K562 (cell line): ENCODE measurements at regions not wholly inside any gene's neighbourhood (a gene's known extent, or its start where the extent isn't known, plus 50 kb on each side); places are given as distances from the start of the nearest gene placed in this dataset.

ENCODE experiments used
- CSDE1 ChIP-seq, 2 experiments: fragments of 450-650 bp; IDR thresholded peaks; 2 replicates each; pipeline ENCODE4 v1.6.1; 2016; ENCODE audit warnings: mild to moderate bottlenecking in 1 of 2
- ESRRB ChIP-seq: fragments of 250-450 bp; sonication (Bioruptor Pico); IDR thresholded peaks from 2 replicates; pipeline ENCODE4 v1.5.0; 2020; ENCODE audit warnings: mild to moderate bottlenecking, moderate library complexity, borderline replicate concordance
- TF ChIP-seq, protein P1 (sequence below): fragments of 450-650 bp; IDR thresholded peaks from 2 replicates; pipeline ENCODE4 v1.6.1; 2016; ENCODE audit warnings: mild to moderate bottlenecking, moderate library complexity
- TF ChIP-seq, protein P2 (sequence below), 2 experiments: fragments of 450-650 bp in 1 of 2; sonication (generic) in 1 of 2; formaldehyde crosslinking in 1 of 2; IDR thresholded peaks; 2 replicates each; pipeline versions ENCODE4 v1.7.1 to v1.9.0; 2016 to 2022; ENCODE audit warnings: inconsistent platforms in 1 of 2, mild to moderate bottlenecking in 1 of 2, missing genetic modification reagents in 1 of 2

- TF ChIP-seq, protein P1, sequence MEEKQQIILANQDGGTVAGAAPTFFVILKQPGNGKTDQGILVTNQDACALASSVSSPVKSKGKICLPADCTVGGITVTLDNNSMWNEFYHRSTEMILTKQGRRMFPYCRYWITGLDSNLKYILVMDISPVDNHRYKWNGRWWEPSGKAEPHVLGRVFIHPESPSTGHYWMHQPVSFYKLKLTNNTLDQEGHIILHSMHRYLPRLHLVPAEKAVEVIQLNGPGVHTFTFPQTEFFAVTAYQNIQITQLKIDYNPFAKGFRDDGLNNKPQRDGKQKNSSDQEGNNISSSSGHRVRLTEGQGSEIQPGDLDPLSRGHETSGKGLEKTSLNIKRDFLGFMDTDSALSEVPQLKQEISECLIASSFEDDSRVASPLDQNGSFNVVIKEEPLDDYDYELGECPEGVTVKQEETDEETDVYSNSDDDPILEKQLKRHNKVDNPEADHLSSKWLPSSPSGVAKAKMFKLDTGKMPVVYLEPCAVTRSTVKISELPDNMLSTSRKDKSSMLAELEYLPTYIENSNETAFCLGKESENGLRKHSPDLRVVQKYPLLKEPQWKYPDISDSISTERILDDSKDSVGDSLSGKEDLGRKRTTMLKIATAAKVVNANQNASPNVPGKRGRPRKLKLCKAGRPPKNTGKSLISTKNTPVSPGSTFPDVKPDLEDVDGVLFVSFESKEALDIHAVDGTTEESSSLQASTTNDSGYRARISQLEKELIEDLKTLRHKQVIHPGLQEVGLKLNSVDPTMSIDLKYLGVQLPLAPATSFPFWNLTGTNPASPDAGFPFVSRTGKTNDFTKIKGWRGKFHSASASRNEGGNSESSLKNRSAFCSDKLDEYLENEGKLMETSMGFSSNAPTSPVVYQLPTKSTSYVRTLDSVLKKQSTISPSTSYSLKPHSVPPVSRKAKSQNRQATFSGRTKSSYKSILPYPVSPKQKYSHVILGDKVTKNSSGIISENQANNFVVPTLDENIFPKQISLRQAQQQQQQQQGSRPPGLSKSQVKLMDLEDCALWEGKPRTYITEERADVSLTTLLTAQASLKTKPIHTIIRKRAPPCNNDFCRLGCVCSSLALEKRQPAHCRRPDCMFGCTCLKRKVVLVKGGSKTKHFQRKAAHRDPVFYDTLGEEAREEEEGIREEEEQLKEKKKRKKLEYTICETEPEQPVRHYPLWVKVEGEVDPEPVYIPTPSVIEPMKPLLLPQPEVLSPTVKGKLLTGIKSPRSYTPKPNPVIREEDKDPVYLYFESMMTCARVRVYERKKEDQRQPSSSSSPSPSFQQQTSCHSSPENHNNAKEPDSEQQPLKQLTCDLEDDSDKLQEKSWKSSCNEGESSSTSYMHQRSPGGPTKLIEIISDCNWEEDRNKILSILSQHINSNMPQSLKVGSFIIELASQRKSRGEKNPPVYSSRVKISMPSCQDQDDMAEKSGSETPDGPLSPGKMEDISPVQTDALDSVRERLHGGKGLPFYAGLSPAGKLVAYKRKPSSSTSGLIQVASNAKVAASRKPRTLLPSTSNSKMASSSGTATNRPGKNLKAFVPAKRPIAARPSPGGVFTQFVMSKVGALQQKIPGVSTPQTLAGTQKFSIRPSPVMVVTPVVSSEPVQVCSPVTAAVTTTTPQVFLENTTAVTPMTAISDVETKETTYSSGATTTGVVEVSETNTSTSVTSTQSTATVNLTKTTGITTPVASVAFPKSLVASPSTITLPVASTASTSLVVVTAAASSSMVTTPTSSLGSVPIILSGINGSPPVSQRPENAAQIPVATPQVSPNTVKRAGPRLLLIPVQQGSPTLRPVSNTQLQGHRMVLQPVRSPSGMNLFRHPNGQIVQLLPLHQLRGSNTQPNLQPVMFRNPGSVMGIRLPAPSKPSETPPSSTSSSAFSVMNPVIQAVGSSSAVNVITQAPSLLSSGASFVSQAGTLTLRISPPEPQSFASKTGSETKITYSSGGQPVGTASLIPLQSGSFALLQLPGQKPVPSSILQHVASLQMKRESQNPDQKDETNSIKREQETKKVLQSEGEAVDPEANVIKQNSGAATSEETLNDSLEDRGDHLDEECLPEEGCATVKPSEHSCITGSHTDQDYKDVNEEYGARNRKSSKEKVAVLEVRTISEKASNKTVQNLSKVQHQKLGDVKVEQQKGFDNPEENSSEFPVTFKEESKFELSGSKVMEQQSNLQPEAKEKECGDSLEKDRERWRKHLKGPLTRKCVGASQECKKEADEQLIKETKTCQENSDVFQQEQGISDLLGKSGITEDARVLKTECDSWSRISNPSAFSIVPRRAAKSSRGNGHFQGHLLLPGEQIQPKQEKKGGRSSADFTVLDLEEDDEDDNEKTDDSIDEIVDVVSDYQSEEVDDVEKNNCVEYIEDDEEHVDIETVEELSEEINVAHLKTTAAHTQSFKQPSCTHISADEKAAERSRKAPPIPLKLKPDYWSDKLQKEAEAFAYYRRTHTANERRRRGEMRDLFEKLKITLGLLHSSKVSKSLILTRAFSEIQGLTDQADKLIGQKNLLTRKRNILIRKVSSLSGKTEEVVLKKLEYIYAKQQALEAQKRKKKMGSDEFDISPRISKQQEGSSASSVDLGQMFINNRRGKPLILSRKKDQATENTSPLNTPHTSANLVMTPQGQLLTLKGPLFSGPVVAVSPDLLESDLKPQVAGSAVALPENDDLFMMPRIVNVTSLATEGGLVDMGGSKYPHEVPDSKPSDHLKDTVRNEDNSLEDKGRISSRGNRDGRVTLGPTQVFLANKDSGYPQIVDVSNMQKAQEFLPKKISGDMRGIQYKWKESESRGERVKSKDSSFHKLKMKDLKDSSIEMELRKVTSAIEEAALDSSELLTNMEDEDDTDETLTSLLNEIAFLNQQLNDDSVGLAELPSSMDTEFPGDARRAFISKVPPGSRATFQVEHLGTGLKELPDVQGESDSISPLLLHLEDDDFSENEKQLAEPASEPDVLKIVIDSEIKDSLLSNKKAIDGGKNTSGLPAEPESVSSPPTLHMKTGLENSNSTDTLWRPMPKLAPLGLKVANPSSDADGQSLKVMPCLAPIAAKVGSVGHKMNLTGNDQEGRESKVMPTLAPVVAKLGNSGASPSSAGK, result no peak
- TF ChIP-seq, protein P2, sequence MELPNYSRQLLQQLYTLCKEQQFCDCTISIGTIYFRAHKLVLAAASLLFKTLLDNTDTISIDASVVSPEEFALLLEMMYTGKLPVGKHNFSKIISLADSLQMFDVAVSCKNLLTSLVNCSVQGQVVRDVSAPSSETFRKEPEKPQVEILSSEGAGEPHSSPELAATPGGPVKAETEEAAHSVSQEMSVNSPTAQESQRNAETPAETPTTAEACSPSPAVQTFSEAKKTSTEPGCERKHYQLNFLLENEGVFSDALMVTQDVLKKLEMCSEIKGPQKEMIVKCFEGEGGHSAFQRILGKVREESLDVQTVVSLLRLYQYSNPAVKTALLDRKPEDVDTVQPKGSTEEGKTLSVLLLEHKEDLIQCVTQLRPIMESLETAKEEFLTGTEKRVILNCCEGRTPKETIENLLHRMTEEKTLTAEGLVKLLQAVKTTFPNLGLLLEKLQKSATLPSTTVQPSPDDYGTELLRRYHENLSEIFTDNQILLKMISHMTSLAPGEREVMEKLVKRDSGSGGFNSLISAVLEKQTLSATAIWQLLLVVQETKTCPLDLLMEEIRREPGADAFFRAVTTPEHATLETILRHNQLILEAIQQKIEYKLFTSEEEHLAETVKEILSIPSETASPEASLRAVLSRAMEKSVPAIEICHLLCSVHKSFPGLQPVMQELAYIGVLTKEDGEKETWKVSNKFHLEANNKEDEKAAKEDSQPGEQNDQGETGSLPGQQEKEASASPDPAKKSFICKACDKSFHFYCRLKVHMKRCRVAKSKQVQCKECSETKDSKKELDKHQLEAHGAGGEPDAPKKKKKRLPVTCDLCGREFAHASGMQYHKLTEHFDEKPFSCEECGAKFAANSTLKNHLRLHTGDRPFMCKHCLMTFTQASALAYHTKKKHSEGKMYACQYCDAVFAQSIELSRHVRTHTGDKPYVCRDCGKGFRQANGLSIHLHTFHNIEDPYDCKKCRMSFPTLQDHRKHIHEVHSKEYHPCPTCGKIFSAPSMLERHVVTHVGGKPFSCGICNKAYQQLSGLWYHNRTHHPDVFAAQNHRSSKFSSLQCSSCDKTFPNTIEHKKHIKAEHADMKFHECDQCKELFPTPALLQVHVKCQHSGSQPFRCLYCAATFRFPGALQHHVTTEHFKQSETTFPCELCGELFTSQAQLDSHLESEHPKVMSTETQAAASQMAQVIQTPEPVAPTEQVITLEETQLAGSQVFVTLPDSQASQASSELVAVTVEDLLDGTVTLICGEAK (IDR thresholded peaks at IDR 0.05), result no peak
- TF ChIP-seq, protein P2 (CRISPR knock-in tag; IDR thresholded peaks at IDR 0.05), result no peak
- TF ChIP-seq ESRRB, result no peak
- no peak for TF ChIP-seq CSDE1 (IDR thresholded peaks at IDR 0.05)
Measured at GRCh38 chr11:42074306-42074705, 614.9 kb upstream of the LRRC4C start (continued).
